Stimulated activated CD8-positive, alpha-beta memory T cell treated with anti-CD3 and anti-CD28 coated beads, Interleukin-2, amount 100 ng/mL, for 48 hours (primary cell): ENCODE measurements at regions not wholly inside any gene's neighbourhood (a gene's known extent, or its start where the extent isn't known, plus 50 kb on each side); places are given as distances from the start of the nearest gene placed in this dataset.

ENCODE experiments used
- DNase-seq, 2 donors: peaks; one replicate each; pipeline ENCODE4 v3.0.0-alpha.2; 2020; ENCODE audit warnings: low read depth in 2 of 2

DNA sequence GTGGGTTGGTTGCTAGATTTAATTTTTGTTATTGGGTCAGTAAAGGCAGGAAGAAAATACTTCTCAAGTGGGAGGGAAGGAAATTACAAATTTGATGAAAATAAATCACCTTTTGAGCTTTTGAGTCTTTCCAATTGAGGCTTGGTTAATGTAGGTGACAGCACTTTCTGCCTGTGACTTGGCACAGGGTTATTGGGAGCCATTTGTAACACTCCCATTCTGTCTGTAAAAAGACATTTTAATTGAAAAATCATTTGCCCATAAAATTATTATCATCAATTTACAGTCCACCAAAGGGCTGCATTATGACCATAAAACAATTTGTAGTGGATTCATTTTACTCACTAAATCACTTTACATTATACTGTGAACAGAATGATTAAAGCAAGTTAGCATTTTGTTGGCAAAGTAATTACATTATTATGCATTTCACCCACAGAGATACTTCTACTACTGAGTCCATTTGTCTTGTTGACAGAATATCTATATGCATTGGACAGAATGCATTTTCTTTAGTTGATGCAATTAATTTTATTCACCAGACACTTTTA, 974.6 kb downstream of the UQCRFS1 start:
- no peak for DNase-seq

DNA sequence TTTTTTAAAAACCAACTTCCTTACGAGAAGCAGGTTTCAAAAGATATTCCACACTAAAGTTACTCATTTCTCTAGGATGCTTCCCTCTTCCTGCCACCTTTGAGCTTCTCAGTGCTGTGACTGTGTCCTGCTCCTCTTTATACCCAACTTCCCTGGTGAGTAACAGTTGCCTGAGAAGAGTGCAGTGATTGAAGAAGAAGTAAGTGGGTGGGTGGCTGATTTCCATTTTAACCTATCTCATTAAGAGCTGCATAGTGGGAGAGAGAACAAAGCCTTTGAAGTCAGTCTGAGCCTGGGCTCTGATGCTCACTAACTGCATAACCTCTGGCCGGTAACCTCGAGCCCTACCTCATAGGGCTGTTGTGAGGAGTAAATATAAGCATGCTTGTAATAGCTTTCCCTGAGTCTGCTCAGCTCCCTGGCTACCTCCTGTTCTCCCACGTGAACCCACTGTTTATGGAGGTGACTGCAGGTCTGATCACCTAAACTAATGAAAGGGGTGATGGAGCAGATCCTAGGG, 977.3 kb downstream of the UQCRFS1 start:
- DNase-seq: no peak

DNA sequence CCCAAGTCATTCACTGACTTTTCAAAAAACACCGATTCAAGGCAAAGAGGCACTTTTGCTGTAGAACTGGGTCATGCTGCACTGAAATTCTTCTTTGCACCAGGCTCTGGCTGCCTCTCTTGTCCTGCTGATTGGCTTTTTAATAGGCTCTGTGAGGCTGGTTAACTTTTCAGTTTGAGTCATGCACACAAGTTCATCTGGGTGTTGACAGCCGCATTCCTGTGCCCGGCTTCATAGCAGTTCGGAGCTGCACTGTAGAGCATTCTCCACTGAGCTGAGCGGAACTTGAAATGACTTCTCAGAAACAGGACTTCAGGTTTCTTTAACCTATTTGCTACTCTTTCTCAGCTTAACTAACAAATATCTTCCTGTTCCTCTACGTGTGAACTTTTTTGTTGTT, 978.3 kb downstream of the UQCRFS1 start:
- no peak for DNase-seq

DNA sequence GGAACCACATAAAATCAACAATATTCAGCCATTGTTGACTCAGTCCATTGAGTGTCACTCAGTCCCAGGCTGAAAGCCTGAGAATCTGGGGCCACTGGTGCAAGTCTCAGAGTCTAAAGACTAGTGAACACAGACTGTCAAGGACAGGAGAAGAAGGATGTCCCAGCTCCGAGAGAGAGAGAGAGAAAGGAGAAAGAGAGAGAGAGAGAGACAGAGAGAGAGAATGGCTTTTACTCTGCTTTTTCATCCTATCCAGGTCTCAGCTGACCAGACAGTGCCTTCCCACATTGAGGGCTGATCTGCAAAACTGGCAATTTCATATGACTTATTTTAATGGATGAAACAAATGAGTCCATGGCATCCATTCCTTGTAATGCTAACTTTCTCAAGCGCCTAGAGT, 984.1 kb downstream of the UQCRFS1 start:
- DNase-seq: no peak

DNA sequence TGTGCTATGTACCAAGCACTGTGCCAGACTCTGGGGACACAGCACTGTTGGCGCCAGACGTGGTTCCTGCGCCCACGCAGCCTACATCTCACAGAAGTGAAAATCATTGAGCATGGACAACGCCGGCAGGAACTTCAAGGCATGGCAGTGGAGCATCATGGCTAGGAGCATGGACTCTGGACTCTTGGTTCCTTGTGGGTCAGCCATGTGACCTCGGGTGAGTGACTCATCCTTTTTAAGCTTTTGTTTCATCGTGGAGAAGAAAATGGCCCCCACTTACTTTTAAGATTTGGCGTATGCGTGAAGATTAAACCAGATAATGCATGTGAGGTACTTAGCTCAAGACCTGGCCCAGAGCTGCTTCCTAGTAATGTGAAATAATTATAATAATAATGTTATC, 988.5 kb downstream of the UQCRFS1 start:
- no peak for DNase-seq

DNA sequence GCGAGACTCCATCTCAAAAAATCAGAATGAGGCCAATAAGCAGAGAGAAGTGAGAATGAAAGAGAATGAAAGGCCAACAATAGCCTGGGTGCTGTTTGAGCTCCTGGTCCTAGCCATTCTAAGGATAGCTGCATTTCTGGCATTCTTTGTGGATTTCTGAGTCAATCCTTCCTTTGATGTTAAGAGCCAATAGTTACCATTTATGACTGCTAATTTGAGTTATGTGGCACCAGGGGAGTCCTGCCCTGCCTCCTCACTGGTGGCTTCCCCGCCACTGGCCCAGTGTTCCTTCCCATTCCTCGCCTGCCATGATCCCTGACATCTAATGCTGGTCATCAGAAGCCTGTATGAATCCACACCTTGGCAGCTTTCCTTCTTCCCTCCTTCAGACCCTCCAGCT, 991.2 kb downstream of the UQCRFS1 start:
- no peak for DNase-seq

DNA sequence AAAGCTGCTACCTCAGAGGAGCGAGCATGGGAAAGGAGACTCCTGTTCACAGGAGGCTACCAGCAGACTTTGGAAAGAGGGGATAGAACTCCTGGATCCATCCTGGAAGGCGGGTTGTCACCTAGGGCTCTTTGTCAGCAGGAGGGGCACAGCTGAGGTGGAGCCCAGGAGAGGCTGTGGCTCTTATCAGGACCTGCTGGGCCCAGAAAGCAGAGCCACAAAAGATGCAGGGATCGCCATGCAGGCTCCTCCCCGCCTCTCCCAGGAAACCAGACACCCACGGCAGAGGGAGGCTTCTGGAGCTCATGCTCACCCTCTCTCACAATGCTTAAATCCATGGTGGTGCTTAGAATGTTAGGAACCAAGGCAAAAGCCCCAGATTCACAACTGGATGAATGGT, 994.2 kb downstream of the UQCRFS1 start:
- no peak for DNase-seq

DNA sequence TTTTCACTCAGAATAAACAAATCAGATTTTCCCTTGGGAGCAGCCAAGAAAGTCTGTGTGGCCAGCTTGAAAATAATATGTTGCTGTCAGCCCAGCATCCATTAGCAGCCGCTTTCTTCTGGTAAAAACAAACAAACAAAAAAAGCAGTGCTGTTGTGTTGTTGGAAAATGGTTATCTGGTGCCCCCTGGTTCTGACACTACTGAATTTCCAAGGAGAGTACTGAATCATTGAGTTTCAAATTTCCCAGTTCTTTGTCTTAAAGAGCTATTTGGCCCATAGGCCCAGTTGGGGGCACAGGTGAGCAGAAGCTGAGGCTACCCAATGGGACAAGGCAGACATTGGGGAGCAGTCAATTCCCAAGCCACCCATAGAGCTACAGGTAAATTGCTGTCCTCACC, 995.9 kb downstream of the UQCRFS1 start:
- DNase-seq: no peak

DNA sequence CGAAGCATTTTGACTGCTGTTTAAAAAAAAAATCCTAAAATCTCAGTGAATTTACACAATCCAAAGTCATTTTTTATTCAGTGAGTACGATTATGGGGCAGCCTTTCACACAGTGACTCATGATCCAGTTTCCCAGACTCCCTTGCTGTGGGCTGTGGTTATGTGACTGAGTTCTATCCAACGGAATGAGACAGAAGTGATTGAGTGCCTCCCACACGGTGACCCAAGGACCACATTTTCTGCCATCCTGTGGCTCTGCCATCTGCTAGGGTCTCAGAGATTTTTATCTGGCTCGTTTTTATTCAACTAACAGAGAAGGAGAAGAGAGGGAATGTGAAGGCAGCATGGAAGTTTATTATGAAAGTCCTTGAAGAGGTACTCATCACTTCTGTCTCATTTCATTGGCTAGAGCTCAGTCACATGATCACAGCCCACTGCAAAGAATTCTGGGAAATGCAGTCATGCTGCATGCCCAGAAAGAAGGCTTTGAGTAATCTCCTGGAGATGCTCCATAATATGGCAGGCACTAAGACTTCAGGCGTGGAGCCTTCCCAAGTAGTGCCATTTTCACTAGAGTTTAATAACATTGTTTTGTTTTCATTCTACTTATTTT, 999.4 kb downstream of the UQCRFS1 start:
- no peak for DNase-seq

DNA sequence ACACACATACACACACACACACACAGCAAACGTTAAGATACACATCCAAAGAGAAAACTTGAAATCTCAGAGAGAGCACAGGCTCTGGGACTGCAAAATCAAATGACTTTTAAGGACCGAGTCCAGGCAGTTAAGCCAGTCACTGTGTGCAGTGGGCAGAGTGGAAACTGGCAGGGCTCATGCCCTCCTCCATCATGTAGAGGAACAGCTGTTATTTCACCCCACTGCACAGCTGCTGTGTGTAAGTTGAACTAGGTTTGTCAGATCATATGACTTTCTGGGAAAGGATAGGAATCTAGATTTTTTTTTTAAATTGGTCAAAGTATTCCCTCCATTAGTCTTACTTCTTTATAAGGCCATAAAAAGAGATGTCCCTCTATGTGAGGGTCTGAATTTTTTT, 1002.1 kb downstream of the UQCRFS1 start:
- DNase-seq: no peak

DNA sequence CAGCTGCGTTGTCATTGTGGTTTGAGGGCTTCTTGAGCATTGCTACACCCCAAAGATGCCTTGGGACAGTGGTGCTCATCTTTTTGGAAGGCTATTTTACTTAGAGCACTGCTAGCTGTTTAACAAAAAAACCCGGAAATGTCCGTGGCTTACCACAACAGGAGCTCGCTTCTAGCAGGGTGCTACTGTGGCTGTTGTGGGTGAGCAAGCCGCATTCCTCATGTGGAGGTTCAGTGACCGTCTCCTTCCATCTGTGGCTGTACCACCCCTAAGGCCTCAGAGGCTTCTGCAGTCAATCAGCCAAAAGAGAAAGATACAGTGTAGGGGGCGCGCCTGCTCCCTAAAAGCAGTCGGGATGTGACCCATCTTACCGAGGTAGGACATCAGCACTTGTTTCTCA, 1004.2 kb downstream of the UQCRFS1 start:
- no peak for DNase-seq

DNA sequence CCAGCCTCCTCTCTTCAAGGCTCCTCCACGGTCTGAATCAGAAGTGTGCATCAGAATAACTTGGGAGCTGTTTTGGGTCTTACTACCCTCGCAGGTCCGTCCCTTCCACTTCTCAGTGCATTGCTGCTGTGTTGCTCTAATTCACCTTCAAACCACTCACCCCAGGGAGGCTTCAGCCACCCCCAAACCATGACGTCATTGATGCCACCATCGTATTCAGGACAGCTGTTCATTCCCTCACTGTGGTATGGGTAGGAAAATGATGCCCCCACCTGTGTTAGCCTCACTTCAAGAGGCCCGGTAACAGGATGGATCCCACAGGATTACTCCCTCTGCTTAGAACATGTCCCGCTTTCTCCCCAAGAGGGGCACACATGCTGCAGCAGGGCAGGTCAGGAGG, 1005.7 kb downstream of the UQCRFS1 start:
- no peak for DNase-seq

DNA sequence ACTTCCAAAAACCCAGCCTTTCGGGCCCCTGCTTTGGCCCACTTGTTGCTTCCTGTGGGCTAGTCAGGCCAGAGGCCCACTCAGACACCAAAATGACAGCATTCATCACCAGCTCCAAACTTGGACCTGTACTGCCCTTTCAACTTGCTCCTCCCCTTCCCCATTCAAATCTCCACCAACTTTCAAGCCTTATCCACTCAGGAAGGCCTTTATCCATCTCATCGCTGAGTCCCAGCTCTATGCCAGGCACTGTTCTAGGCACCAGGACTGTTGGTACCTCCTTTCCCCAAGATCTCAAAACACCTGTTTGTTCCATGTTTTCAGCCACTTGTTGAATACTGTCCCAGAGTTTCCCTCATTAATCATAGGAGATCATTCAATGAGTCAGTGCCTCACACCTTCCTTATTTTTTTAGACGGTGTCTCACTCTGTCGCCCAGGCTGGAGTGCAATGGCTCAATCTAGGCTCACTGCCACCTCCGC, 1011.4 kb downstream of the UQCRFS1 start:
- no peak for DNase-seq

DNA sequence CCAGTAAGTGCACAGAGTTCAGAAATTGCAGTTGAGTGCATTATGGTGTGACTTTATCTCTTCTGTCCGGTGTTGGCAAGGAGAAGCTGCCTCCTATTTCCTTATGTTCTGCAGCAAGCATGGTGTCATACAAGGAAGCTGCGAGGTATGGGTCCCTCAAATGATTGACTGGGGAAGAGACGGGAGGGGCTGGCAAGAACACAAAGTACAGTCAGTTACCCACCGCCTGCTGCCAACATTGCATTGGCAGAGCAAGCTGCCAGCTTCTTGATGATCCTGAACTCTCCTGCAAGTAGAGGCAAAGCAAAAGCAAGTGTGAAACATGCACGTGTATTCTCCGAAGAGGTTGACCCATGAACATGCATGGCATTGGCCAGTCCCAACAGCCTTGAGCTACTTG, 1013.6 kb downstream of the UQCRFS1 start:
- no peak for DNase-seq

DNA sequence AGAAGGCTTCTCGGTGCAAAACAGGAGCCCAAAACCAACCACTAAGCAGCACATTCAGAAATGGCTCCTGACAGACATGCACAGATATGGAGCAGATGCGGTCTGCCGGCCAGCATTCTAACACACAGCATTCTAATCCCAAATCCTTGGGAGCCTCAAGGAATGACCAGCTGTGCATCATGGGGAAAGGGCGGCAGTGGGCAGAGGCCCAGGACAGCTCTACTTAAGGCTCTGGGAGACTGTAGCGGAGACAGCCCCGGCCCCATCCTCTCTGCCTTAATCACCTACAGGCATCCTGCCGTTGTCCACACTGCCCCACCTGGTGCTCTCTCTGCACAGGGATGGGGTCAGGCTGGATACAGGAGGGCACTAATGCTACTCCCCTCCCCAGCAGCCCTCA, 1016.0 kb downstream of the UQCRFS1 start:
- DNase-seq: no peak

DNA sequence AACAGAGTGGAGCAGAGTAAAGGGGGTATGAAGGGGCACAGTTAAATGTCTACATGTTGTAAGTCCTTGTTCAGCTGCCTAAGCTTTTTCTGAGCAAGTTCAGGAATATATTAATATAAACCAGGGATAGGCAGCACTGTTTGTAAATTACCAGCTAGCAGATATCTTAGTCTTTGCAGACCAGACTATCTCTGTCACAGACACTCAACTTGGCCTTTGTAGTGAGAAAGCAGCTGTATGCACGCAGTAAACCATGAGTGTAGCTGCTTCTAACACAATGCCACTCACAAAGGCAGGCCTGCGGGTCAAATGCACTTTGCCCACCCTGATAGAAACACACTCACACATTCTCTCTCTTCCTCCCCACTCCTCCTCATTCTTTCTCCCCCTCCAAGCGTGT, 1016.9 kb downstream of the UQCRFS1 start:
- DNase-seq: no peak

DNA sequence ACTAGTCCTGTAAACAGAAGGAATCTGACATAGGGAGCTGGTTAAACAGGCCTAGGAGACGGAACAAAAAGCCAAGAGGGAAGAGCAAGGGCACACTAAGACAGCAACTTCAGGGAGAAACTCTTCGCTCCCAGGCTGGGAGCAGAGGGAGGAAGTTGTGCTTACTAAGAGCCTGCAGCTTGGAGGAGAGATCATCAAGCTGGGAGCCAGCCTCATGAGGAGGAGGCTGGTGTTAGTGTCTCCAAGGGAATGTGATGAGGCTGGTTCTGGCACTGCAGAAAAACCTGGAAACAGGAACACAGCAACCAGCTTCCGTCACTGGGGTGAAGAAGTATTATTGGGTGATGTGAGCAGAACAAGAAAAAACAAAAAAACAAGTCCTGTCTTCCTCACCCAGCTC, 1027.3 kb downstream of the UQCRFS1 start:
- DNase-seq: no peak

DNA sequence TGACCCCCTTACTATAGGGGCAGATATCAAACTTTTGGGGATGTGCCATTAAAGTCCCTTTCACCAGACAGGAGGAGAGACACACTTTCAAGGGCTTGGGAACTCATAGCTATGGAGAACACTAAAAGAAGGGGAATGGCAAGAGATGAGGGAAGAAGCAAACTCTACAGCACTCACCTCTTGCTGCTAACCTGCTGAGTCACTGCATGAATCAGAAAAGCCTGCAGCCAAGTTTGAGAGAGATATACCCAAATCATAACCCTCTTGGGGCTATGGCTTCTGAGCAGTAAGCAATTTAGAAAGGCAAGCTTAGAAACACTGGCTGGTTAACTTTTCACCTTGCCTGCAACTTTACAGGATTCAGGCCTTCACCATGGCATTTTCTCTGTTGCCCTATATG, 1028.0 kb downstream of the UQCRFS1 start:
- no peak for DNase-seq

DNA sequence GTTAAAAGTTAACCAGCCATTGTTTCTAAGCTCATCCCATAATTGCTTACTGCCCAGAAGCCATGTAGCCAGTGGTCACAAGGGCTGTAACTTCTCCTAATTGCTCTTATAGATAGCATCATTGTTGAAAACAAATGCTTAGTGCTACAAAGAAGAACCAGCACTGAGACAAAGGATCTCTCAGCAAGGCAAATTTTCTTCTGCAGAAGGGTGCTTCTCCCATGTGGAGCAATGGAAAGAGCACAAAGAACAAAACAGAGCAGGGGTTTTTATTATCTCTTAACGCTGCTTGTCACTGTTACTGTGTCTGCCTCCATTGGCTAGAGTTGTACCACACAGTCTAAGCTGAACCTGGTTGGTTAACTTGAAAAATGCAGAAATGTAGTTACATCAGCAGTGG, 1036.8 kb downstream of the UQCRFS1 start:
- DNase-seq: no peak

DNA sequence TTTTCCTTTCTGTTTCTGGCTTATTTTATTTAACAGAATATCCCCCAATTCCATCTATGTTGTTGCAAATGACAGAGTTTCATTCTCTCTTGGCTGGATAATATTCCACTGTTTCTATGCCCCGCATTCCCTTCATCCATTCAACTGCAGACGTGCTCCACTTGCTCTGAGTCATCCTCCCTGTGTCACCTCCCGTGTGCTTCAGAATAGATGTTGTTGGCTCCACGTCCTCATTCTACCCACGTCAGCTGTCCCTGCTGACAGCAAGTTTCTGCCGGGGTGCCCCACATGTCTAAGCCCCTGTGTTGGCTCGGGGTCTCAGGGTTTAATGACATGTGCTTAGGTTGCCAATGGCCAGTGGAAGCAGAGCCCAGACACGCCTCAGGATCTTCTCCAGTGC, 1041.0 kb downstream of the UQCRFS1 start:
- DNase-seq: no peak

DNA sequence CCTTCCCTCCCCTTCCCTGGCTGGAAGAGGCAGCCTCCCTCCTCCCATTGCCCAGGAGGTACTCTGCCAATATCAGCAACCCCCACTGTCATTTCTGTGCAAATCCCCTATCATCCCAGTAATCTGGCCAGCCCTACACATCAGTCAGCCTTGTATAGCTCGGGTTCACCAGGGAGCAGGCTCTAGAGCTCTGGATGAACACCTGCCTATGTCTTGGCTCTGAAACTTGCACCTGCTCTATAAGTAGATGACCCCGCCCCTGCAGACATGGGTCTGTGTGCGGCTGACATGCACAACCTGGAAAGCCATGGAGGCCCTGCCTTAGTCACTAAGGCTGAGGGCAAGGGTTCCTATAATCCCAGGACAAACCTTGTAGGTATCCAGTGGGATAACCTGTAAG, 1042.9 kb downstream of the UQCRFS1 start:
- DNase-seq: no peak

DNA sequence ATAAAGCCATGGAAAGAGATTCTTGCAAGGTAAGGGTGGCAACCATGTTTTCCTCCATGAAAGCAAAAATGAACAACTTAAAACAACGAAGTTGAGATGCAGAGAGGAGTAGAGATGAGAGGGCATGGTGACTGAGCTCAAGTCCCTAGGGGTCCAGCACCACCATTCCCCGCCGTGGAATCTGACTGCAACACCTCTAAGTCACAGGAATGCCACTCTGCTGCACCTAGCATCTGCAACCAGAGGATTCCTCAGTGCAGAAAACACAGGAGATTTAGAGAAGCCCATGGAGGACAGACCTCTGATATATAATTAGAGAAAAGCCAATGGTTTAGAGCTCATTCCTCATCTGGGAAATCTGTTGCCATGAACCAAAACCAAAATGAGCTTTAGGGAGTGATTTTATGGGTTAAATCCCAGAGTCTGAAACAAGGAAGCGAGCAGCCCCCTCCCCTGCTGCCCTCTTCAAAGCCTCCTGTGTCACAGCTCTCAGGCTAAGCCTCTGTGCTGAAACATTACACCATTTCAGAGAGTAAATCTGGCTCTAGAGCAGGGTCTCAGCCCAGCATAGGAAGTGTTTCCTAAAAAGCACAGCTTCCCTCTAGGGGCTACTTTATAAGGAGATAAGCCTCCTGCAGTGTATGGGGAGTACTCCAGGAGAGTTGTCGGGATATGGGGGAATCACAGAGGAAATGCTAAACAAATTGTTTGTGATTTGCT, 1043.6 kb downstream of the UQCRFS1 start:
- DNase-seq: no peak

DNA sequence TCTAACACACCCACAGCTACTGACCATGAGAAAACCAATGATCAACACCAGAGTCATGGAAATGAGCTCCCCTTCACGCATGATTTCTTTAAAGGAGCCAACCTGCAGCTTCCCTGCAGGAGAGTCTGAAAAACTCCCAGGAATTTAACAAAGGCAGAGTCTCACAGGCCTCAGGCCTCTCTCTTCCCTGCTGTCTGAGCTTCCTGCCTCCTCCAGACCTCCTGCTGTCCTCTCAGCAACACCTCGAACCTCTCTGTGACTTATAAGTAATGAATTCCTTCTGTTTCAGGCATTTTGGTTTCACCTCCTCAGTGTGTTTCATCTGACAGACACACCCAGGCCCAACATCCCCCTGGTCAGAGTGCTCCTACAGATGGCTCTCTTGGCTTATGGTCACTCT, 1044.4 kb downstream of the UQCRFS1 start:
- no peak for DNase-seq
